Spleen (tissue), 11 donors: ENCODE measurements at regions not wholly inside any gene's neighbourhood (a gene's known extent, or its start where the extent isn't known, plus 50 kb on each side); places are given as distances from the start of the nearest gene placed in this dataset.

Experiments used
- DNase-seq: peaks from one replicate; pipeline ENCODE4 v3.0.0-alpha.2; 2020
- H3K27ac ChIP-seq, 8 donors: fragments of 200-600 bp; sonication (generic) in 7 of 8; 1 replicate in 4 of 8; 2 replicates in 4 of 8; pipeline versions ENCODE4 v1.5.0 to v1.8.0; 2016 to 2021; ENCODE audit warnings: inconsistent platforms in 4 of 8, mild to moderate bottlenecking in 4 of 8, moderate library complexity in 1 of 8
- H3K27me3 ChIP-seq, 7 donors: fragments of 200-600 bp; sonication (generic) in 6 of 7; replicated peaks in 1 of 7; 1 replicate in 4 of 7; 2 replicates in 3 of 7; pipeline versions ENCODE4 v1.5.0 to v1.8.0; 2016 to 2021; ENCODE audit warnings: inconsistent platforms in 3 of 7, mild to moderate bottlenecking in 1 of 7
- H3K36me3 ChIP-seq, 6 donors: fragments of 200-600 bp; sonication (generic) in 5 of 6; 1 replicate in 4 of 6; 2 replicates in 2 of 6; pipeline versions ENCODE4 v1.5.0 to v1.8.0; 2016 to 2021; ENCODE audit warnings: inconsistent platforms in 2 of 6
- H3K4me1 ChIP-seq, 6 donors: fragments of 200-600 bp; sonication (generic) in 5 of 6; 1 replicate in 3 of 6; 2 replicates in 3 of 6; pipeline versions ENCODE4 v1.5.0 to v1.8.0; 2016 to 2021; ENCODE audit warnings: inconsistent platforms in 3 of 6
- H3K4me3 ChIP-seq, 8 donors: fragments of 200-600 bp; sonication (generic) in 7 of 8; 1 replicate in 4 of 8; 2 replicates in 4 of 8; pipeline versions ENCODE4 v1.5.0 to v1.8.0; 2016 to 2021; ENCODE audit warnings: inconsistent platforms in 4 of 8, mild to moderate bottlenecking in 4 of 8, moderate library complexity in 2 of 8
- H3K9me3 ChIP-seq, 8 donors: fragments of 200-600 bp; sonication (generic) in 7 of 8; 1 replicate in 4 of 8; 2 replicates in 4 of 8; pipeline versions ENCODE4 v1.5.0 to v1.8.0; 2016 to 2021; ENCODE audit warnings: inconsistent platforms in 4 of 8
- POLR2A ChIP-seq, 3 donors: fragments of 450-650 bp; IDR thresholded peaks; one replicate each; pipeline ENCODE4 v1.5.1; 2017; ENCODE audit warnings: antibody characterized with exemption in 3 of 3, mild to moderate bottlenecking in 1 of 3
- POLR2AphosphoS5 ChIP-seq, 3 donors: sonication (generic); formaldehyde crosslinking; IDR thresholded peaks; one replicate each; pipeline ENCODE4 v1.5.1; 2017; ENCODE audit warnings: antibody characterized with exemption in 3 of 3
- WGBS, 5 donors: extraction: QIAGEN DNeasy Blood & Tissue Kit in 3 of 5; methylation state at CpG; one replicate each; pipeline versions ENCODE4 v1.1.5 to v1.1.7; 2013 to 2018; 5-methylcytosine and 5-hydroxymethylcytosine counted together
- intact Hi-C: fragments of 100-400 bp; cut with DNase I; formaldehyde crosslinking; loops from one replicate; pipeline ENCODE4 v1.15.0; 2023; ENCODE audit warnings: low total_unique reads
- TF ChIP-seq, protein P1 (sequence below), 11 experiments: fragments of 200-600 bp in 7 of 11; fragments of 450-650 bp in 4 of 11; sonication (generic) in 4 of 11; IDR thresholded peaks in 8 of 11; conservative IDR thresholded peaks in 3 of 11; 1 replicate in 7 of 11; 2 replicates in 4 of 11; pipeline versions ENCODE4 v1.4.0 to v1.8.0; 2016 to 2021; ENCODE audit warnings: antibody characterized with exemption in 11 of 11, inconsistent platforms in 4 of 11, mild to moderate bottlenecking in 1 of 11
- donor health status: healthy with polysubstance abuse.
- donor health status: DM: no; HTN: no; CAD: no; lungs with moderate emphysema.
- donor health status: DM: no; HTN: no; CAD: no.
- donor health status: Bipolar disorder and iron deficiency.
- donor health status: healthy.
- donor health status: DM: no; HTN: no; CAD: no.
- donor health status: DM: yes; HTN: yes; CAD: no.

DNA sequence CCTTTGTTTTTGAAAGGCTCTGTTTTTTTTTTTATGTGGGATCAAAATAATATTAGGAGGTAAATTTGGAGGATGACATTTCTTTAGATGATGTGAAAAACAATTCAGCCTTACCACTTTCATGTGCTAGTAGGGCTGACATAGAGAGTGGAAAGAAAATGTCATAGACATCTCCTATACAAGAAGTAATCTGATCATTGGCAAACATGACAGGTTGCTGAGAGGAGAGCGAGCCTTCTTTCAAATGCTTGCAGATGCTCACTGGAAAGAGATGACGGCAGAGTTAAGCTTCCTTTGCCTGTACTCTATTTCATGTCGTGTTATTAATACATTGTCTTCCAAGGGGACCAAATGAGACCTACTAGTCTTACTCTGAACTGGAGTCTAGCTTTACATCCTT is 160.1 kb upstream of the DAP start:
- H3K9me3 ChIP-seq = peaks cover 0 to 6% (median under 1%) of the 10 kb centered on the region in 8 donors
- no peak overlapping the region for H3K4me3 ChIP-seq
- TF ChIP-seq, protein P1, sequence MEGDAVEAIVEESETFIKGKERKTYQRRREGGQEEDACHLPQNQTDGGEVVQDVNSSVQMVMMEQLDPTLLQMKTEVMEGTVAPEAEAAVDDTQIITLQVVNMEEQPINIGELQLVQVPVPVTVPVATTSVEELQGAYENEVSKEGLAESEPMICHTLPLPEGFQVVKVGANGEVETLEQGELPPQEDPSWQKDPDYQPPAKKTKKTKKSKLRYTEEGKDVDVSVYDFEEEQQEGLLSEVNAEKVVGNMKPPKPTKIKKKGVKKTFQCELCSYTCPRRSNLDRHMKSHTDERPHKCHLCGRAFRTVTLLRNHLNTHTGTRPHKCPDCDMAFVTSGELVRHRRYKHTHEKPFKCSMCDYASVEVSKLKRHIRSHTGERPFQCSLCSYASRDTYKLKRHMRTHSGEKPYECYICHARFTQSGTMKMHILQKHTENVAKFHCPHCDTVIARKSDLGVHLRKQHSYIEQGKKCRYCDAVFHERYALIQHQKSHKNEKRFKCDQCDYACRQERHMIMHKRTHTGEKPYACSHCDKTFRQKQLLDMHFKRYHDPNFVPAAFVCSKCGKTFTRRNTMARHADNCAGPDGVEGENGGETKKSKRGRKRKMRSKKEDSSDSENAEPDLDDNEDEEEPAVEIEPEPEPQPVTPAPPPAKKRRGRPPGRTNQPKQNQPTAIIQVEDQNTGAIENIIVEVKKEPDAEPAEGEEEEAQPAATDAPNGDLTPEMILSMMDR (IDR thresholded peaks at IDR 0.05 in 8 of 11, conservative IDR thresholded peaks at IDR 0.05 in 3 of 11) = no peak
- TF ChIP-seq POLR2AphosphoS5 (IDR thresholded peaks at IDR 0.05) = no peak
- no peak for TF ChIP-seq POLR2A (IDR thresholded peaks at IDR 0.05)
- no peak overlapping the region for H3K27ac ChIP-seq
- intact Hi-C loops = no loop called here
- H3K36me3 ChIP-seq = no peaks in the 10 kb centered on the region
- 89 to 97% (median 94%) methylated on average over 3 of the region's 3 CpGs for WGBS, 5 donors
- DNase-seq = no peak
- no peaks in the 10 kb centered on the region for H3K4me1 ChIP-seq
- H3K27me3 ChIP-seq = peaks cover 0 to 9% (median 0%) of the 10 kb centered on the region in 7 donors

DNA sequence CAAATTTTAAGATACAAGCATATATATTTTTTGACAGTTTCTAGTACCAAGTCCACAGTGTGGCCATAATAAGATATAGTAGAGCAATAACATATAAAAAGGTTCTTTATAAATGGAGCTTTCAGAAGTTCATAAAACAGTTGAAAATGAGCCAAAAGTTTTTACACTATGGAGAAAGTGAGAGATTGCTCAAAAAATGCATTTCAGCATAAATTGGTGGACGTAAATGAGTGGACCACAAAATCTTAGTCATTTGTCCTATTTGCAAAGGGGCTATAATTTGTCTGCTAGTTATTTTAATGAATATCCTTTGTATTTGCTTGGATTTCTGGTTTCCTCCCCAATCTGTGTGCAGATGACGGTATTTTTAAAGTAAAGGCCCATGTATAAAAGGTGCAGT is 159.4 kb upstream of the DAP start:
- no peaks in the 10 kb centered on the region for H3K4me1 ChIP-seq
- TF ChIP-seq POLR2AphosphoS5 (IDR thresholded peaks at IDR 0.05) (no peak), POLR2A (IDR thresholded peaks at IDR 0.05) (no peak)
- TF ChIP-seq, protein P1 (IDR thresholded peaks at IDR 0.05 in 8 of 11, conservative IDR thresholded peaks at IDR 0.05 in 3 of 11) = no peak
- 84 to 91% (median 88%) methylated on average over 2 of the region's 2 CpGs for WGBS, 5 donors
- intact Hi-C loops = no loop called here
- H3K9me3 ChIP-seq = peaks cover 0 to under 1% (median 0%) of the 10 kb centered on the region in 8 donors
- H3K4me3 ChIP-seq = no peak overlapping the region
- H3K27me3 ChIP-seq = peaks cover 0 to 13% (median 0%) of the 10 kb centered on the region in 7 donors
- DNase-seq = no peak
- no peak overlapping the region for H3K27ac ChIP-seq
- H3K36me3 ChIP-seq = no peaks in the 10 kb centered on the region

DNA sequence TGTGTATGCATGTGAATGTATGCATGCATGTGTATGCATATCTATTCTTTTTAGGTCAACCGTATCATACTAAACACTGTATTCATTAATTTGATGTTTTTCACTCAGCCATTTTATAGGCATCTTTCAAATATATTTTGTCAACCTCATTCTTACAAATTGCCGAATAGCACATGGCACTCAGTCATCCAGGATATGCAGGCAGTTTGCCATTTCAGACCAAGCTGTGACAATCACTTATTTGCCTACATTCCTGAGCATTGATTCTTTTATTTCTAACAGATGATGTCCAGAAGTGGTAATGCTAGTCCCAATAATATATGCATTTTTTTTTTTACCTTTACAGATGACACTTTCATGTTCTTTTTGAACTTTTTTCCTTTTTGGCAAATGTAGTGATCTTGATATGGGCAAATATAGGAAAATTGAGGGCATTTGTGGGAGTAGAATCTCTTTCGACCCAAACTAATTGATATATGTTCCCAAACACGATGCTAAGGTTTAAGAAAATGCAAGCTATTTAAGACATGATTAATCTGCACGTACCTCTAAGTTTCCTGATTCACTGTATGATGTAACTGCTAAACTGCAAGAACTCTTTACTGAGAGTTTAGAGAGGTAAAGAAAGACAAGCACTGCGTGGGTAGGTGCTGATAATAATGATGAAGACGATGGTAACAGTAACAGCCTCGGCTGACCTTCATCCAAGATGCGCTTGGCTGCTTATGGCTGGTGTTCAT is 153.9 kb upstream of the DAP start:
- Histone ChIP-seq H3K27me3 (peaks cover 0 to 7% (median 0%) of the 10 kb centered on the region in 7 donors), H3K27ac (no peak overlapping the region), H3K9me3 (no peaks in the 10 kb centered on the region), H3K4me3 (no peak overlapping the region), H3K4me1 (no peaks in the 10 kb centered on the region), H3K36me3 (no peaks in the 10 kb centered on the region)
- DNase-seq = no peak
- intact Hi-C loops = no loop called here
- 73 to 86% (median 82%) methylated on average over 9 of the region's 9 CpGs for WGBS, 5 donors
- no peak for TF ChIP-seq POLR2A (IDR thresholded peaks at IDR 0.05)
- TF ChIP-seq POLR2AphosphoS5 (IDR thresholded peaks at IDR 0.05) = no peak

DNA sequence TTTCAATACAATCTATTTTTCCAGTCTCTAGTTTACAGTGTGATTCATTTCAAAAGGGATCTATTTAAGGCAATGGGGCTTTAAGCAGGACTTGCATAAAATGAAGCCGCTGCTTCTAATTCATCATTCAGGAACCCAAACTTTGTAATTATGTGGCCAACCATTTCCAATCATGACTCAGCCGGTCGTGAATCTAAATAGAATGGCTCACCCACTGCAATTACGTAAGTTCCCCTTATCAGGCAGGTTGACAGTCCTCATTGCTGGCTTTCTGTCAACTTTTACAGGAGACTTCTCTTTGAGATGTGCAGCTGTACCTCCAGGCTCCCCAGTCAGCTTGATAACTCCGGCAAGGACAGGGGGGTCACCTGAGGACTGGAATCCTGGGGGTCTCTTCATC is 152.8 kb upstream of the DAP start:
- TF ChIP-seq POLR2A (IDR thresholded peaks at IDR 0.05) = no peak
- TF ChIP-seq POLR2AphosphoS5 (IDR thresholded peaks at IDR 0.05) = no peak
- TF ChIP-seq, protein P1 (IDR thresholded peaks at IDR 0.05 in 8 of 11, conservative IDR thresholded peaks at IDR 0.05 in 3 of 11) = no peak
- no peak for DNase-seq
- Histone ChIP-seq H3K27ac (no peak overlapping the region), H3K9me3 (no peaks in the 10 kb centered on the region), H3K4me3 (no peak overlapping the region), H3K27me3 (peaks cover 0 to 7% (median 0%) of the 10 kb centered on the region in 7 donors), H3K36me3 (no peaks in the 10 kb centered on the region), H3K4me1 (no peaks in the 10 kb centered on the region)
- 22 to 32% (median 27%) methylated on average over 5 of the region's 5 CpGs for WGBS, 5 donors
- intact Hi-C loops = no loop called here
